K562 (cell line): ENCODE measurements at regions not wholly inside any gene's neighbourhood (a gene's known extent, or its start where the extent isn't known, plus 50 kb on each side); places are given as distances from the start of the nearest gene placed in this dataset.

ENCODE experiments used
- CCAR2 ChIP-seq: fragments of 200-400 bp; formaldehyde crosslinking; IDR thresholded peaks from 2 replicates; pipeline ENCODE4 v1.6.1; 2017; ENCODE audit warnings: mild to moderate bottlenecking, low read depth, low read length
- ELK3 ChIP-seq: fragments of 450-650 bp; formaldehyde crosslinking; IDR thresholded peaks from 2 replicates; pipeline ENCODE4 v1.4.0; 2020; ENCODE audit warnings: mild to moderate bottlenecking
- GABPB1 ChIP-seq: sonication (generic); formaldehyde crosslinking; IDR thresholded peaks from 2 replicates; pipeline ENCODE4 v1.8.0; 2022; ENCODE audit warnings: mild to moderate bottlenecking, missing genetic modification reagents
- GTF2F1 ChIP-seq: IDR thresholded peaks from 2 replicates; pipeline ENCODE4 v1.6.1; 2011; ENCODE audit warnings: low read depth, low read length, improper control_type of control experiment
- MTA2 ChIP-seq: fragments of 450-650 bp; IDR thresholded peaks from 2 replicates; pipeline ENCODE4 v1.6.1; 2016; ENCODE audit warnings: low read depth
- NFYB ChIP-seq: IDR thresholded peaks from 2 replicates; pipeline ENCODE4 v1.6.1; 2011; ENCODE audit warnings: mild to moderate bottlenecking, moderate library complexity; ENCODE audit not compliant: insufficient read length; ENCODE audit errors: extremely low read depth
- NR2C2 ChIP-seq, 2 experiments: fragments of 200-800 bp in 1 of 2; sonication (Bioruptor generic) in 1 of 2; sonication (generic) in 1 of 2; formaldehyde crosslinking in 1 of 2; IDR thresholded peaks; 2 replicates each; pipeline versions ENCODE4 v1.6.1 to v1.8.0; 2016 to 2022; ENCODE audit warnings: mild to moderate bottlenecking in 1 of 2, missing compliant biosample characterization in 1 of 2, missing genetic modification characterization in 1 of 2, missing genetic modification reagents in 1 of 2
- REST ChIP-seq, 2 experiments: fragments of 450-650 bp; formaldehyde crosslinking in 1 of 2; IDR thresholded peaks; 2 replicates each; pipeline versions ENCODE4 v1.4.0 to v1.6.1; 2014 to 2020; ENCODE audit warnings: mild to moderate bottlenecking in 2 of 2, borderline replicate concordance in 1 of 2, low read depth in 1 of 2
- TCF3 ChIP-seq: sonication (generic); formaldehyde crosslinking; IDR thresholded peaks from 2 replicates; pipeline ENCODE4 v1.4.0; 2020; ENCODE audit warnings: mild to moderate bottlenecking, missing genetic modification reagents
- TEAD4 ChIP-seq, 2 experiments: sonication (generic) in 1 of 2; formaldehyde crosslinking in 1 of 2; IDR thresholded peaks; 2 replicates each; pipeline versions ENCODE4 v1.6.1 to v1.8.0; 2012 to 2022; ENCODE audit warnings: borderline replicate concordance in 1 of 2, inconsistent platforms in 1 of 2, low read length in 1 of 2, mild to moderate bottlenecking in 1 of 2, missing genetic modification reagents in 1 of 2
- THRA ChIP-seq: fragments of 450-650 bp; IDR thresholded peaks from 2 replicates; pipeline ENCODE4 v1.6.1; 2017; ENCODE audit warnings: mild to moderate bottlenecking, moderate library complexity
- XRCC3 ChIP-seq: fragments of 450-650 bp; IDR thresholded peaks from 2 replicates; pipeline ENCODE4 v1.6.1; 2017; ENCODE audit warnings: mild to moderate bottlenecking, moderate library complexity
- ZNF347 ChIP-seq: fragments of 450-650 bp; formaldehyde crosslinking; IDR thresholded peaks from 2 replicates; pipeline ENCODE4 v1.4.0; 2020; ENCODE audit warnings: low read depth, mild to moderate bottlenecking, moderate library complexity
- ZNF586 ChIP-seq: fragments of 450-650 bp; formaldehyde crosslinking; conservative IDR thresholded peaks from 2 replicates; pipeline ENCODE4 v1.4.0; 2020; ENCODE audit warnings: mild to moderate bottlenecking, moderate library complexity
- ZNF766 ChIP-seq: fragments of 200-800 bp; sonication (Bioruptor generic); conservative IDR thresholded peaks from 2 replicates; pipeline ENCODE4 v1.6.1; 2016; ENCODE audit warnings: missing genetic modification characterization, missing compliant biosample characterization

GRCh38 chr6:14981960-14982359 lies 263.9 kb upstream of the JARID2 start (continued):
- TF ChIP-seq ELK3 (CRISPR knock-in tag) (no peak), THRA (no peak), ZNF766 (CRISPR knock-in tag) (no peak), NR2C2 (CRISPR knock-in tag; IDR thresholded peaks at IDR 0.05) (no peak), NR2C2 (tag; IDR thresholded peaks at IDR 0.05) (no peak), GTF2F1 (no peak), ZNF586 (CRISPR knock-in tag) (no peak), TCF3 (CRISPR knock-in tag) (peak; percentile 58), GABPB1 (CRISPR knock-in tag) (no peak), TEAD4 (IDR thresholded peaks at IDR 0.05; ENCODE audit: low read length) (peak; percentile 71), TEAD4 (CRISPR knock-in tag; IDR thresholded peaks at IDR 0.05; ENCODE audit: borderline replicate concordance) (no peak), REST (IDR thresholded peaks at IDR 0.05; ENCODE audit: borderline replicate concordance) (no peak), REST (CRISPR knock-in tag; IDR thresholded peaks at IDR 0.05; ENCODE audit: low read depth) (no peak), CCAR2 (no peak), NFYB (peak; percentile 52), MTA2 (no peak), XRCC3 (no peak), ZNF347 (CRISPR knock-in tag) (no peak)
